ENCODE measurements at regions not wholly inside any gene's neighbourhood (a gene's known extent, or its start where the extent isn't known, plus 50 kb on each side); places are given as distances from the start of the nearest gene placed in this dataset.
"Not testable (repeated sequence)": the region's sequence is repeated elsewhere in the genome, so short reads cannot be mapped to it uniquely, and the experiment has no call there.

DNA sequence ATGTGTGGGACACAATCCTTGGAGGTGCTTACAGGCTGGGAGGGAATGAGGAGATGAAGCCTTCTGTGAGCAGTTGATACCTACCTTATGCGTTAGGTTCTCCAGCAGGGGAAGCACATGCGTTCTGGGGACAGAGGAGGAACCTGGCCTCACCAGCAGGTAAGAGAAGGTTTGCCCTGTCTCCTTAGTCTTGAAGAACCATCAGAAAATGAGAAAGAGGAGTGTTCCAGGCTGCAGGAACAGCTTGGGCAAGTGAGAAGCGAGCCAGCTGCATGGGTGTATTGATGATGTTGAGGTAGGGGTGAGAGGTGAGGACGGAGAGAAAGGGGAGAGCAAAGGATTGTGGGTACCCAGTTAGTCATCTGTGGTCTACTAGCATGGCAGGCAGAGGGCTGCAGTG lies 156.9 kb upstream of the MVB12B start:
- H3K9me3 ChIP-seq (ENCODE audit: low read depth, low read length), result no peaks in the 10 kb centered on the region
- no peak overlapping the region for H3K4me3 ChIP-seq (ENCODE audit: low read length)
- H3K4me1 ChIP-seq (ENCODE audit: insufficient read depth, low read length), result no peaks in the 10 kb centered on the region
- peaks cover 3% of the 10 kb centered on the region for H3K27me3 ChIP-seq (ENCODE audit: insufficient read depth, low read length)

DNA sequence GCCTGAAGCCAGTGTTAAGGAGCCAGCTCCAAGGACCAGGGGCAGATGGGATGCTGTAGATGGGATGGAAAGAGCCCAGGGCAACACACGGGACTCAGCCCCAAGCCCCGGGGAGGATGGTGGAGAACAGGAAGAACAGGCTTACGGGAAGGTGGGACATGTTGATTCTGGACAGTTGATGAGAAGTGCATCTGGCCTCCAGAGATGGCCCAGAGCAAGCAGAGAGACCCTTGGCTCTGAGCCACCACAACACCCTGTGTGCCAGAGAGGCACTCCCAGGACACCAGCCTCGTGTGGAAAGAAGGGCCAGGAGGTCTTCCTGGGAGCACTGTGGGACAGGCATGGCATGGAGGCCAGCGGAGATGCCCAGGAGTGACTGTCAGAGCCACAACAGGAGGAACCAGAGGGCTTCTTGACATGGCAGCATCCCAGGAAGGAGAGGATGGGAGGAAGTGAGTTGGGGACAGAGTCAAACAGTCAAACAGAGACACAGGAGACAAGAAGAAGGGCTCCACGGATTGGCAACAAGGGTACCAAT lies 156.3 kb upstream of the MVB12B start:
- Histone ChIP-seq H3K9me3 (ENCODE audit: low read depth, low read length) (no peaks in the 10 kb centered on the region), H3K27me3 (ENCODE audit: insufficient read depth, low read length) (peaks cover 3% of the 10 kb centered on the region), H3K4me3 (ENCODE audit: low read length) (no peak overlapping the region), H3K4me1 (ENCODE audit: insufficient read depth, low read length) (no peaks in the 10 kb centered on the region)

DNA sequence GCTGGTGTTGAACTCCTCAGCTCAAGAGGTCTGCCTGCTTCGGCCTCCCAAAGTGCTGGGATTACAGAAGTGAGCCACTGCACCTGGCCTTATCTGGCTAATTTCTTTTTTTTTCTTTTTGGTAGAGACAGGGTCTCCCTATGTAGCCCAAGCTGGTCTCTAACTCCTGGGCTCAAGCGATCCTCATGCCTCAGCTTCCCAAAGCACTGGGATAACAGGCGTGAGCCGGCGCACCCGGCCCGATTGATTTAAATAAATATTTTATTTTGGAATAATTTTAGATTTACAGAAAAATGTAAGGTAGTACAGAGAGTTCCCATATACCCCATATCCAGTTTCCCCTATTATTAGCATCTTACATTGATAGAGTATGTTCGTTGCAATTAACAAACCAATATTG lies 155.0 kb upstream of the MVB12B start:
- H3K4me1 ChIP-seq (ENCODE audit: insufficient read depth, low read length), result no peaks in the 10 kb centered on the region
- H3K27me3 ChIP-seq (ENCODE audit: insufficient read depth, low read length), result peaks cover 3% of the 10 kb centered on the region
- no peaks in the 10 kb centered on the region for H3K9me3 ChIP-seq (ENCODE audit: low read depth, low read length)
- H3K4me3 ChIP-seq (ENCODE audit: low read length), result no peak overlapping the region

DNA sequence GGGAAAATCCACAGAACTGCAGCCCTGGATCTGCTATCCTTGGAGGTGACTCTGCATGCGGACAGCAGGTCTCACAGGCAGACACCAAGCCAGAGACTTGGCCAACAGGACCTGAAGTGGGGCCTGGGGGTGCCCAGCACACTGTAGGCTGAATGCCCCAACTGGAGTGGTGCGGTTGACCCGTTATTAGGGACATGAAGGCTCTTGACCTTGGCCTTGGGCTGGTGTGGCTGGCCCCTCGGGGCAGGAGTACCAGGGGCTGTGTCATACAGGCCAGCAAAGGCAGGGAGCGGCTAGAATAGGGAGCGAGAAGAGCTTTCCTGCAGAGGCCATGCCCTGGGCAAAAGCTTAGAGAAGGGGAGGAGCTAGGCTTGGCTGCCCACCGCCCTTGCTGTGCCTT lies 153.2 kb upstream of the MVB12B start:
- no peaks in the 10 kb centered on the region for H3K4me1 ChIP-seq (ENCODE audit: insufficient read depth, low read length)
- no peak overlapping the region for H3K4me3 ChIP-seq (ENCODE audit: low read length)
- H3K27me3 ChIP-seq (ENCODE audit: insufficient read depth, low read length), result peaks cover 5% of the 10 kb centered on the region
- H3K9me3 ChIP-seq (ENCODE audit: low read depth, low read length), result no peaks in the 10 kb centered on the region

DNA sequence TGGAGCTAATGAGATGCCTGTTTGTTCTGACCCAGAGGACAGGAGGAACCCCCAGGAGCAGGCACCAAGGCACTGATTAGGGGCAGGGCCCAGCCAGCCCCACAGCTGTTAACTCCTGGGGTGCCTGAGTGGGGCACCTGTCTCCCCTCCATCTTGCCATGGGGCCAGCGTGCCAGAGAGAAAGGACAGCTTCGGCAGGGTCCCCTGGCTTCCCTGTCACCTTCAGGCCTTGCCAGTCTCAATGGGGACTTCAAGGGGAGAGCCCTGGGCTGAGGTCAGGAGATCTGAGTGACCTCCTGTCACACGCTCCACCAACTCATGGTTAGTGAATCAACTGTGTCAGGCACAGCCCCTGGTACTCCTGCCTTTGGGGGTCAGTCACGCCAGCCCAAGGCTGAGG lies 152.7 kb upstream of the MVB12B start:
- Histone ChIP-seq H3K4me1 (ENCODE audit: insufficient read depth, low read length) (no peaks in the 10 kb centered on the region), H3K9me3 (ENCODE audit: low read depth, low read length) (no peaks in the 10 kb centered on the region), H3K4me3 (ENCODE audit: low read length) (no peak overlapping the region), H3K27me3 (ENCODE audit: insufficient read depth, low read length) (peaks cover 10% of the 10 kb centered on the region)

DNA sequence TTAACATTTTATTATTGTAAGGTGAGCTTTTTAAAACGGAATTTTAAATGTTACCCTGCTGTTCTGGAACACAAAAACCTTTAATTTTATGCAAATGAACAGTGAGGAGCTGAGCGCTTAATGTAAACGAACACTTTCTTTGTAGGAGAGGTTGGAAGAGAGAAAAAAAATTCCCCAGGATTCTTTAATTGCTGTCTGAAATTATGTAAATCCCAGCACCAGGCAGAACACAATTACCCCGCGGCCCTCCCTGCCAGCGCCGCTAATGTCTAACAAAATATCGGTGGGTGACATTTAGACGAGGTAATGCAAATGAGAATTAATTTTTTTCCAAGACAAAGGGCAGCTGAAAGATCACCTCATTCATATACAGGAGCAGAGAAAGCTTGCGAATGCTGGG lies 143.4 kb upstream of the MVB12B start:
- H3K27me3 ChIP-seq (ENCODE audit: insufficient read depth, low read length), result peaks cover 38% of the 10 kb centered on the region
- no peak overlapping the region for H3K4me3 ChIP-seq (ENCODE audit: low read length)

DNA sequence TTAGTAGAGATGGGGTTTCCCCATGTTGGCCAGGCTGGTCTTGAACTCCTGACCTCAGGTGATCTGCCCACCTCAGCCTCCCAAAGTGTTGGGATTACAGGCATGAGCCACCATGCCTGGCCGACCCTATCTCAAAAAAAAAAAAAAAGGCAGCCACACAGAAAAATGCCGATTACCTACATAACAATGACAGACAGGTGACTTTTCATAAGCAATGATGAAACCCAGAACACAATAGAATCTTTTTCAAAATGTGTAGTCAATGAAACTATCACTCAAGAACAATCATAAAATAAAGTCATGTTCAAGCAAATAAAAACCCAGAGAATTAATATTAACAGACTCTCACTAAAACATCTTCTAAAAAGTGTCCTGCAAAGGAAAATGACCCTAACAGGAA lies 135.6 kb upstream of the MVB12B start:
- H3K4me3 ChIP-seq (ENCODE audit: low read length); H3K27me3 ChIP-seq (ENCODE audit: insufficient read depth, low read length); H3K9me3 ChIP-seq (ENCODE audit: low read depth, low read length); H3K4me1 ChIP-seq (ENCODE audit: insufficient read depth, low read length): not testable (repeated sequence)

More for the DNA sequence above, 143.4 kb upstream of the MVB12B start:
- Histone ChIP-seq H3K4me1 (ENCODE audit: insufficient read depth, low read length) (no peaks in the 10 kb centered on the region), H3K9me3 (ENCODE audit: low read depth, low read length) (peaks cover 5% of the 10 kb centered on the region)

DNA sequence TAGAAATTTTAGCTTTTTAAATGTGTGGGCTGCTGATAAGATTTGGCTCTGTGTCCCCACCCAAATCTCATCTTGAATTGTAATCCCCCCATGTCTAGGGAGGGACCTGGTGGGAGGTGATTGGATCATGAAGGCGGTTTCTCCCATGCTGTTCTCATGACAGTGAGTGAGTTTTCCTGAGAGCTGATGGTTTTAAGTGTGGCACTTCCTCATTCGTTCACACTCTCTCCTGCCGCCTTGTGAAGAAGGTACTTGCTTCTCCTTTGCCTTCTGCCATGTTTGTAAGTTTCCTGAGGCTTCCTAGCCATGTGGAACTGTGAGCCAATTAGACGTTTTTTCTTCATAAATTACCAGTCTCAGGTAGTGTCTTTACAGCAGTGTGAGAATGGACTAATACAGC lies 127.8 kb upstream of the MVB12B start:
- no peaks in the 10 kb centered on the region for H3K4me1 ChIP-seq (ENCODE audit: insufficient read depth, low read length)
- H3K9me3 ChIP-seq (ENCODE audit: low read depth, low read length), result no peaks in the 10 kb centered on the region
- peaks cover 26% of the 10 kb centered on the region for H3K27me3 ChIP-seq (ENCODE audit: insufficient read depth, low read length)
- no peak overlapping the region for H3K4me3 ChIP-seq (ENCODE audit: low read length)

DNA sequence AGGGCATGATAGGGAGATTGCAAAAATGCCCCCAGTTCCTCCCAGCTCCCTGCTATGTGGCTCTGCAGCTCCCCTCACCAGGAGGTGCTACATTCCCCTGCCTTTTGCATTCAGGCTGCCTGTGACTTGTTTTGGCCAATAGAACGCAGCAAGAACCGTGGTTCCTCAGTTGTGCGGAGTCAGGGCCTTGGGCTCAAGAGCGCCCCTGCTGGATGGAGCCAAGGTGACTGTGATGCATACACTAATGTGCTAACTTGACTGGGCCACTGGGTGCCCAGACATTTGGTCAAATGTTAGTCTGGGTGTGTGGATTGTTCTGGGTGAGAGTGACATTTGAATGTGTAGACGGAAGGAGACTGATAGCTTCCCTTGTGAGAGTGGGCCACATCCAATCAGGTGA lies 123.3 kb upstream of the MVB12B start:
- peaks cover 18% of the 10 kb centered on the region for H3K4me1 ChIP-seq (ENCODE audit: insufficient read depth, low read length)
- peaks cover 11% of the 10 kb centered on the region for H3K27me3 ChIP-seq (ENCODE audit: insufficient read depth, low read length)
- no peak overlapping the region for H3K4me3 ChIP-seq (ENCODE audit: low read length)
- H3K9me3 ChIP-seq (ENCODE audit: low read depth, low read length), result no peaks in the 10 kb centered on the region

DNA sequence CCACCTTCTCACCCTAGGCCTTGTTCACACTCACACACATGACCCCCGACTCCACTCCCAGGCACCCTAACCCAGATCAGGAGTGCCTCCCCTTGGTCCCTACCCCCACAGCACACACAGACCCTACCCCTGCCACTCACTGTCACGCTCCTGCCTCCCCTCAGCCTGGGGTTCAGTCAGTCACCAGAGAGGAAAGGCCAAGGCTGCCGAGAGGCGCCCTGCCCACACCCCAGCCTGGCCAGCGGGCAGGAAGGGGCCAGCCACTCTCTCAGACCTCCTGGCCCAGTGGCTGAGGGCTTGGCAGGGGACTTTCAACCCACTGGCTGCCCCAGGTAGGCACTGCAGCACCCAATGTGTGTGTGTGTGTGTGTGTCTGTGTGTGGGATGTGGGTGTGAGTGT lies 122.4 kb upstream of the MVB12B start:
- Histone ChIP-seq H3K9me3 (ENCODE audit: low read depth, low read length) (no peaks in the 10 kb centered on the region), H3K27me3 (ENCODE audit: insufficient read depth, low read length) (peaks cover 6% of the 10 kb centered on the region), H3K4me3 (ENCODE audit: low read length) (no peak overlapping the region), H3K4me1 (ENCODE audit: insufficient read depth, low read length) (peaks cover 18% of the 10 kb centered on the region)

DNA sequence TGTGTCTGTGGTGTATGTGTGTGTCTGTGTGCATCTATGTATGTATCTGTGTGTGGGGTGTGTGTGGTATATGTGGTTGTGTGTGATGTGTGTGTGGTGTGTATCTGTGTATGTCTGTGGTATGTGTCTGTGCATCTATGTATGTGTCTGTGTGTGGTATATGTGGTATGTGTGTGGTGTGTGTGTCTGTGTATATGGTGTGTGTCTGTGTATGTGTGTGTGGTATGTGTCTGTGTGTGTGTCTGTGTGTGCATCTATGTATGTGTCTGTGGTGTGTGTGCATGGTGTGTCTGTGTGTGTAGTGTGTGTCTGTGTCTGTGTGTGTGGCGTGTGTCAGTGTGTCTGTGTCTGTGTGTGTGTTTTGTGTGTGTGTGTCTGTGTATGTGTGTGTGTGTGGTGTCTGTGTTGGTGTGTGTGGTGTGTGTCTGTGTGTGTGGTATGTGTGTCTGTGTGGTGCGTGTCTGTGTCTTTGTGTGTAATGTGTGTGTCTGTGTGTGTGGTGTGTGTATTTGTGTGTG lies 121.9 kb upstream of the MVB12B start:
- peaks cover 6% of the 10 kb centered on the region for H3K27me3 ChIP-seq (ENCODE audit: insufficient read depth, low read length)
- H3K9me3 ChIP-seq (ENCODE audit: low read depth, low read length), result no peaks in the 10 kb centered on the region
- no peak overlapping the region for H3K4me3 ChIP-seq (ENCODE audit: low read length)
- peaks cover 18% of the 10 kb centered on the region for H3K4me1 ChIP-seq (ENCODE audit: insufficient read depth, low read length)

DNA sequence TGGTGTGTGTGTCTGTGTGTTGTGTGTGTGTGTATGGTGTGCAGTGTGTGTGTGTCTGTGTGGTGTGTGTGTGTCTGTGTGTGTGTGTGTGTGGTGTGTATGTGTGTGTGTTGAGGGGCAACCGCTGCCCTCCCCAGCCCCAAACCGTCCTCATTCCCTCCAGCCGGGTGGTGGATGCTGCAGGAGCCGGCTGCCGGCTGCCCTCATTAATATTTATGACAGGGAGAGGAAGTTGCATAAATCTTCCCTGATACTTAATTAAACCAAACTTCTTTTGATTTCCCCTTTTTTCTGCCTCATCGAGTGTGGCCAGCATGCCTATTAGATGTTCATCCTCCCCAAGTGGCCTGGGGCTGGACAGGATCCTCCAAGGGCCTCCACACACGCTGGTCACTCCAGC lies 121.4 kb upstream of the MVB12B start:
- Histone ChIP-seq H3K4me3 (ENCODE audit: low read length) (no peak overlapping the region), H3K27me3 (ENCODE audit: insufficient read depth, low read length) (peaks cover 6% of the 10 kb centered on the region), H3K4me1 (ENCODE audit: insufficient read depth, low read length) (peaks cover 18% of the 10 kb centered on the region), H3K9me3 (ENCODE audit: low read depth, low read length) (no peaks in the 10 kb centered on the region)

DNA sequence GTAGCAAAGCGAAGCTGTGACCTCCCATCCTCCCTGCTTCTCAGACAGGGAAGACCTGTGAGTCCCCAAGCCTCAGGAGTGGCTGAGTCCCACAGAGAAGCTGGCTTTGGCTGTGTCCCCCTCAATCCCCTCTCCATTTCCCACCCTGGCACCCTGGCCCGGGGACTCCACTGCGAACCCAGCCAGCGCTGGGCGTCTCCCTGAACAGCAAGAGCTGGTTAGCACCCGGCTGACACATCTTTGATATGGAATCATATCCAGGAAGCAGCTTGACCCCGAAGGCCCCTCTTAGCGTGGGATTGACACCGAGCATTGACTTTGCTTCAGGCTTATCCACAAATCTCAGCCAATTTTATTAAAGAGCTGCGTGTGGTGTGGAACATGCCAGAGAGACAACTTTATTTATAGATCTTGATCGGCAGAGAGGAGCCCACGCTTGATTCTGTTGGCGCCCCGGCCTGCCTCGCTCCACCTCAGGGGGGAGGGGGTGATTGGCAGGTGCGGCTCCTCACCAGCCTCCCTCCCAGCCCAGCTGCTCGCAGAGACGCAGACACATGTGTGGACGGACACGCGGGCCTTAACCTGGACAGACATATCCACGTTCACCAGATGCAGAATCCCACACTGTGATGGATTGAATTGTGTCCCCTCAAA lies 120.7 kb upstream of the MVB12B start:
- Histone ChIP-seq H3K4me1 (ENCODE audit: insufficient read depth, low read length) (peaks cover 18% of the 10 kb centered on the region), H3K4me3 (ENCODE audit: low read length) (no peak overlapping the region), H3K27me3 (ENCODE audit: insufficient read depth, low read length) (peaks cover 6% of the 10 kb centered on the region), H3K9me3 (ENCODE audit: low read depth, low read length) (no peaks in the 10 kb centered on the region)

DNA sequence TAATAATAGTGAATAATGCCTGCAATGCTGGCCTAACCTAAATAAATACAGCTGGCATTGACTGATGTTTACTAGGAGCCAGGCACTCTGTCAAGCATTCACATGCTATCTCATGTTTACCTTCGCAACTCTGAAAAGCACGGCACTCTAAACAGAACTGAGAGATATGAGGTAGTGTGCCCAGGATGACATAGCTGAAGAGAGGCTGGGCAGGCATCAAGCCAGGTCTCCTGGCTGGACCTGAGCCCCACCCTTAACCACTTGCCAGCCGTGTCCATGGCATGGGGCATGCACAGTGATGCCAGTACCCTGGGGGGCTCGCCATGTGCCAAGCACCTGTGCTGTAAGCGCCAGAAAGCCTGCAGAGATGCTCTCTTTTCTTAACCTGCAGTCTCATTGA lies 119.4 kb upstream of the MVB12B start:
- H3K4me3 ChIP-seq (ENCODE audit: low read length), result no peak overlapping the region
- no peaks in the 10 kb centered on the region for H3K9me3 ChIP-seq (ENCODE audit: low read depth, low read length)
- H3K27me3 ChIP-seq (ENCODE audit: insufficient read depth, low read length), result no peaks in the 10 kb centered on the region
- peaks cover 18% of the 10 kb centered on the region for H3K4me1 ChIP-seq (ENCODE audit: insufficient read depth, low read length)

DNA sequence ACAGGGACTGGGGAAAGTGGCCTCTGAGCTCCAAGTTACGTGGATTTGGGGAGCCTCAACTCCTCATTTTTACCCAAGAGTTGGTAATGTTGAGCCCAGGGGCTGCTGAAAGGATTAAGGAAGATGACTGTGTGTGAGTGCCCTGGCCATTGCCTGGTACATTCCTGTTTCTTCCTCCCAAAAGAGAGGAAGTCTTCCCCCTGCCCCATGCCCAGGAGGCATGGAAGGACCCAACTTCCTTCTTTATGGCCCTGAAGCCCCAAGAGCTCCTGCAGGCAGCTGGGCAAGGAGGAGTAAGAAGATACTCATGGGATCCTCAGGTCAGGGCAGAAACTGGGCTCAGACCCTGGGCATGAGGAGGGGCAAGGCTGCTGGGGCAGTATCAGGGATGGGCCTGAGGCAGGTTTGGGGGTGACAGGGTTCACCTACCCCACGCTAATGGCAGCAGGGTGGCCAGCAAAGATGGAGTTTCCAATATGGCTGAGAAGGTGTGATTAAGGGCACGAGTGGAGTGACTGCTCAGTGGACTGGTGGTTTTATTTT lies 118.3 kb upstream of the MVB12B start:
- Histone ChIP-seq H3K27me3 (ENCODE audit: insufficient read depth, low read length) (no peaks in the 10 kb centered on the region), H3K4me1 (ENCODE audit: insufficient read depth, low read length) (peaks cover 18% of the 10 kb centered on the region), H3K9me3 (ENCODE audit: low read depth, low read length) (no peaks in the 10 kb centered on the region), H3K4me3 (ENCODE audit: low read length) (no peak overlapping the region)
